ENCODE measurements at regions not wholly inside any gene's neighbourhood (a gene's known extent, or its start where the extent isn't known, plus 50 kb on each side); places are given as distances from the start of the nearest gene placed in this dataset.

GRCh38 chr18:30342675-30343074 is 699.9 kb downstream of the DSC3 start:
- DNase-seq (ENCODE audit: low read depth): no peak

- DNase-seq (ENCODE audit: low read depth): no peak
These were observed 707.8 kb downstream of the DSC3 start for GRCh38 chr18:30334781-30335180.

GRCh38 chr18:30333310-30333709 is 709.2 kb downstream of the DSC3 start:
- DNase-seq (ENCODE audit: low read depth): no peak

- DNase-seq (ENCODE audit: low read depth): no peak
These were observed 713.7 kb downstream of the DSC3 start for GRCh38 chr18:30328839-30329238.

- DNase-seq (ENCODE audit: low read depth): no peak
These were observed 740.4 kb downstream of the DSC3 start for GRCh38 chr18:30302181-30302580.

GRCh38 chr18:30298769-30299168 is 743.8 kb downstream of the DSC3 start:
- no peak for DNase-seq (ENCODE audit: low read depth)

GRCh38 chr18:30288662-30289414 is 753.7 kb downstream of the DSC3 start:
- no peak for DNase-seq (ENCODE audit: low read depth)

GRCh38 chr18:30280861-30281470 is 761.6 kb downstream of the DSC3 start:
- DNase-seq (ENCODE audit: low read depth): peak; percentile 23

- DNase-seq (ENCODE audit: low read depth): no peak
These were observed 762.4 kb downstream of the DSC3 start for GRCh38 chr18:30280186-30280585.

- DNase-seq (ENCODE audit: low read depth): no peak
These were observed 764.9 kb downstream of the DSC3 start for GRCh38 chr18:30277676-30278075.

- no peak for DNase-seq (ENCODE audit: low read depth)
These were observed 770.8 kb downstream of the DSC3 start for GRCh38 chr18:30271716-30272115.

- no peak for DNase-seq (ENCODE audit: low read depth)
These were observed 777.4 kb downstream of the DSC3 start for GRCh38 chr18:30265190-30265589.

- DNase-seq (ENCODE audit: low read depth): no peak
These were observed 788.2 kb downstream of the DSC3 start for GRCh38 chr18:30254331-30254730.

- no peak for DNase-seq (ENCODE audit: low read depth)
These were observed 794.5 kb downstream of the DSC3 start for GRCh38 chr18:30248056-30248455.

GRCh38 chr18:30245766-30246455 is 796.6 kb downstream of the DSC3 start:
- peak; percentile 2 for DNase-seq (ENCODE audit: low read depth)

GRCh38 chr18:30234755-30235154 is 807.8 kb downstream of the DSC3 start:
- no peak for DNase-seq (ENCODE audit: low read depth)

- DNase-seq (ENCODE audit: low read depth): no peak
These were observed 831.4 kb downstream of the DSC3 start for GRCh38 chr18:30211112-30211511.

- no peak for DNase-seq (ENCODE audit: low read depth)
These were observed 834.0 kb downstream of the DSC3 start for GRCh38 chr18:30208546-30208945.

- no peak for DNase-seq (ENCODE audit: low read depth)
These were observed 850.3 kb downstream of the DSC3 start for GRCh38 chr18:30192216-30192615.

GRCh38 chr18:30186245-30186644 is 856.3 kb downstream of the DSC3 start:
- DNase-seq (ENCODE audit: low read depth): no peak

- DNase-seq (ENCODE audit: low read depth): peak; percentile 49
These were observed 865.5 kb downstream of the DSC3 start for GRCh38 chr18:30177056-30177455.

- no peak for DNase-seq (ENCODE audit: low read depth)
These were observed 866.8 kb downstream of the DSC3 start for GRCh38 chr18:30175621-30176225.

GRCh38 chr18:30175061-30175574 is 867.4 kb downstream of the DSC3 start:
- DNase-seq (ENCODE audit: low read depth): no peak

All from non-pigmented ciliary epithelial cell (primary cell).